Activated CD8-positive, alpha-beta memory T cell treated with anti-CD3 and anti-CD28 coated beads for 4 hours (primary cell): ENCODE measurements at regions not wholly inside any gene's neighbourhood (a gene's known extent, or its start where the extent isn't known, plus 50 kb on each side); places are given as distances from the start of the nearest gene placed in this dataset.
"Not testable (repeated sequence)": the region's sequence is repeated elsewhere in the genome, so short reads cannot be mapped to it uniquely, and the experiment has no call there.

ENCODE experiments used
- DNase-seq, 2 donors: peaks; one replicate each; pipeline ENCODE4 v3.0.0-alpha.2; 2020; ENCODE audit warnings: low read depth in 2 of 2

DNA sequence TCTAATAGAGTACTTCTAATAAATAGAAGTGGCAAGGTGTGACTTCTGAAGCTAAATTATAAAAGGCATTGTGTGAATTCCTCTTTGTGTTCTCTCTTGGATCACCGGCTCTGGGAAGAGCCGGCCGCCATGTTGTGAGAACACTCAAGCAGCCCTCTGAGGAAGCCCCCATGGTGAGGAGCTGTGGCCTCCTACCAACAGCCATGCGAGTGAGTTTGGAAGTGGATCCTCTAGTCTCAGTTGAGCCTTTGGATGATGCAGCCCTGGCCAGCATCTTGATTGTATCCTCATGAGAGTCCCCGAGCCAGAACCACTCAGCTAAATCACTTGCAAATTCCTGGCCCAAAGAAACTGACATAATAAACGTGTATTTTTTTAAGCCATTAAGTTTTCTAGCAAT, 94.5 kb upstream of the CARD11 start:
- DNase-seq = no peak

DNA sequence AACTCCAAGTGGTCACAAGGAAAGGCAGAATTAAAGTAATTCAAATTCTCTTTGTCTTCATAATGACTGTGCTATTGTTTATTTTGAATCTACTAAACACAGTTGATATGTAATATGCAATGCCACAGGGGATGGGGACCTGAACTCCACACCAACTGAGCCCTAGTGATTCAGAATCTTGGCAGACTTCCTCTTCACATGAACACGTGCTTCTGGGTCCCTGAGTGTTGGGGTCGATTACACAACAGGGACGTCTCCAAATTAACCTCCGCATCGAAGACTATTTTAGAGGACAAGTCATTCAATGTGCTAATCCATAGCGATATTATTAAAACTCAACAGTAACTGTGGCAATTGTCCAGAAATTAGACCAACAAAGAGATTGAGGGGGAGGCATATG, 95.3 kb upstream of the CARD11 start:
- DNase-seq = no peak

DNA sequence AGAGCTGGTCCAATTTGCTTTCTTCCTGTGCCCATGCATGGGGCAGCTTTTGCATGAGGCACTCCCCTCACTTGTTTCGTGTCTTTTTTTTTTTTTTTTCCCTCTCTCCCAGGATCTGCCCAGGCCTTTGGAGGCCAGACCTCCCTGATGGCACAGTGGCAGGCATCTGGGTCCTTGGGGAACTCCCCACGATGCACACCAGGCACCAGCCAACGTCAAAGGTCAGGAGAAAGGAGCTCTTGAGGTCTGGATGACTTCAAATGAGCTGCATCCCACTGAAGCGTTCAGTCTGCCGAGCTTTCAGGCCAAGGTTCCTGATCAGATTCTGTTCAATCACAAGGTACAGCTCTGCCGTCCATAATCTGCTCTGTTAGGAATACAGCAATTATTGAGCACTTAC, 97.2 kb upstream of the CARD11 start:
- no peak for DNase-seq

DNA sequence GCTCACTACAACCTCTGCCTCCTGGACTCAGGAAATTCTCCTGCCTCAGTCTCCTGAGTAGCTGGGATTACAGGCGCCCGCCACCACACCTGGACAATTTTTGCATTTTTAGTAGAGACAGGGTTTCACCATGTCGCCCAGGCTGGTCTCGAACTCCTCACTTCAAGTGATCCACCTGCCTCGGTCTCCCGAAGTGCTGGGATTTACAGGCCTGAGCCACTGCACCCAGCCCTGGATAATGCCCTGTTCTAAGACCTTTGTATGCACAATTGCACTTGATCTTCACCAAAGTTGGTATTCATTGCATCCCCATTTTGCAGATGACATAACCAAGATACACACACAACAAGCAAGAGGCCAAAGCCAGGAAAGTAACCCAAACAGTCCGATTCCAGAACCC, 97.7 kb upstream of the CARD11 start:
- DNase-seq = no peak

DNA sequence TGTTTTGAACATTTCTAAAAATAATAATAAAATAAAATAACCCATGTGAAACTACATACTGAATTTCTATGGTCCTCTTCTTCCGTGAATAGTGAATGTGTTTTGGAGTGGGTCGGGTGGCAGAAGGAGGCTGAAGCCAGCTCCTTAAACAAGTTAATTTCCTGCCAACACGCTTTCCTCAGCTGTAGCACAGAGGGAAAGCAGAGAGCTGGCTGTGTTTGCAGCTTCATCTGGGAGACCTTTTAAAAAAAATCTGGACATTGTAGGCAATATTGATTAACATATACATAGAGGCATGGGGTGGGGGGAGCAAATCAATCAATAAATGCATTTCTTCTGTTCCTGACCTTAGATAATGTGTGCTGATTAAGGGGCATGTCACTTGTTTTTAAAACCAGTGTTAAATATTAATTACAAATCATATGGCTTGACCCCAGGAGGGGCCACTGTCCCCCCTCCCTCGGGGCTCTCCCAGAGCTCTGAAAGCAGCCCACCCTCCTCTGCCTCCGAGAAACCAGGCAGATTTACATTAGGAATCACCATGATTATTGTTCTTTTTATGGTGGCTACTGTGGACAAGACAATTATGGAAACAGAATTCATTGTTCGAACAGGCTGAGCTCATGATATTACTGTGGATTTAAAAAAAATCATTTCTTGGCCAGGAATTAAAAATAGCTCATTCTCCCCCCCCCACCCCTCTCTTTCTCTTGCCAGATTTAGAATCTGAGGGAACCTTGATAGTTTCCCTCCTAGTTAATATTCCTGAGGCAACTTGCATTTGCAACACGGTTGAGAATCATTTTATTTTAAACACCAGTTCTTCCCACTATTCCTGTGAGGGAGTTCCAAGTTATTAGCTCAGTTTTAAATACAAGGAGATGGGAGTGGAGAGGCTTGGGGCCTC, 100.5 kb upstream of the CARD11 start:
- DNase-seq = no peak

DNA sequence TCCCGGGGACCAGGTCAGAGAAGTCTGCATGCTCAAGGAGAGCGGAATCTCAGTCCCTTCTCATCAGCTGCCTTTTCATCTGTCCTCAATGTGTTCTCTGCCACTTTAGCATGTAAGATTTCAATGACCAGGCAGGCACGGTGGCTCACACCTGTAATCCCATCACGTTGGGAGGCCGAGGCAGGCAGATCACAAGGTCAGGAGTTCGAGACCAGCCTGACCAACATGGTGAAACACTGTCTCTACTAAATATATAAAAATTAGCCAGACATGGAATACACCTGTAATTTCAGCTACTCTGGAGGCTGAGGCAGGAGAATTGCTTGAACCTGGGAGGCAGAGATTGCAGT, 101.1 kb upstream of the CARD11 start:
- not testable (repeated sequence) for DNase-seq

DNA sequence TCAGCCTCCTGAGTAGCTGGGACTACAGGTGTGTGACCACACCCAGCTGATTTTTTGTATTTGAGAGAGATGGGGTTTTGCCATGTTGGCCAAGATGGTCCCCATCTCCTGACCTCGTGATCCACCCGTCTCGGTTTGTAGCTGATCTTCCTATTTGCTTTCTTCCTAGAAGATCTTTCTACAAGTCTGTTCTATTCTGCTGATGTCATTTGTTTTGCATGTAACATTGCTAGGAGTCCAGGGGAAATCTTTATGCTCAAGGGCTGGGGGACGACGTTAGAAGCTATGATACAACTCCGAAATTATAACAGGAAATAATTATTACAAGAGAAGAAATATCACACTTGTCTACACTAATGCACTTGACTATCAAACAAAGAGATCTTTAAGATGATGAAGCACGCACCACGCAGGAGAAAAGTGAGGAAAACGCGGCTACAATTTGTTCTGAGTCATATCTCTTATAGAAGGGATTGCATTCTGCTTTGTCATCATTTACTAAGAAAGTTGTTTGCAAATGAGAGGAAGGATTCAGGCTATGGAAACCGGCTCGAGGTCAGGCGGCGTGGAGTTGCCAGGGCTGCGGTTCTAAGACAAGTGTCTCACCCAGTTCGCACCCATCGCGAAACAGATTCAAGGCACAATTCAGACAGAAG, 103.0 kb upstream of the CARD11 start:
- no peak for DNase-seq

DNA sequence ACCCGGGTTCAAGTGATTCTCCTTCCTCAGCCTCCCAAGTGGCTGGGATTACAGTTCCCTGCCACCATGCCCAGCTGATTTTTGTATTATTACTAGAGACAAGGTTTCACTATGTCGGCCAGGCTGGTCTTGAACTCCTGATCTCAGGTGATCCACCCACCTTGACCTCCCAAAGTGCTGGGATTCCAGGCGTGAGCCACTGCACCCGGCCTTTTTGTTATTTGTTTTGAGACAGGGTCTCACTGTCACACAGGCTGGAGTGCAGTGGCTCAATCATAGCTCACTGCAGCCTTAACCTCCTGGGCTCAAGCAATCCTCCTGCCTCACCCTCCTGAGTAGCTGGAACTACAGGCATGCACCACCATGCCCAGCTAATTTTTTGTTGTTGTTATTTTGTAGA, 104.8 kb upstream of the CARD11 start:
- not testable (repeated sequence) for DNase-seq

DNA sequence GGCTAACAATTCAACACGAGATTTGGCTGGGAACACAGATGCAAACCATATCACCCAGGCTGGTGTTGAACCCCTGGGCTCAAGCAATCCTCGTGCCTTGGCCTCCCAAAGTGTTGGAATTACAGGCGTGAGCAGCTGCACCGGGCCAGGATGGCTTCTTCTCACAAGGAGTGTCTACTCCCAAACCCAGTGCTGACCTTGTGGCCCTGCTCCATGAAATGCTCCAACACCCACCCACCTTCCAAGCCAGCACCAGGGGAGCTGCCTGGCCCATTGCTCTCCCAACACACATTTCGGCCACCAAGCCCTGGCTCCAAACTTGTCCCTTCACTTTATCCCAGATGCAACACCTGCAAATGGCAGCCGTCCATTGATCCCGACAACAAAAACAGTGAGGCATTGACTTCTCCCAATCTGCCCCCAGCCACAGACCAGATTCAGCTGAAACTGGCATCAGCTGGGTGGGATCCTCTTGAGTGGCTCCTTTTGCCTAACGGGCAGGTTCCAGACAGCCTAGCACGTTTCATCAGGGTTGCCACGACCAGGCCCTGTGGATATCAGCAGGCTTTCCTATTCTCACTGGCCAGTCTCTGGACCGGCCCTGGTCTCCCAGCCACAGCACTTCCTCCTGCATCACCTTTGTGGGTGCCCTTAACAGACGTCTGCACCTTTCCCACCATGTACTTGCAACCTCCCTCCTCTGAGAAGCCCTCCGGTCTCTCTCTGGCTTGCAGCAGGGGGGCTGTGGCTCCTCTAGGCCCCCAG, 105.7 kb upstream of the CARD11 start:
- DNase-seq = no peak

DNA sequence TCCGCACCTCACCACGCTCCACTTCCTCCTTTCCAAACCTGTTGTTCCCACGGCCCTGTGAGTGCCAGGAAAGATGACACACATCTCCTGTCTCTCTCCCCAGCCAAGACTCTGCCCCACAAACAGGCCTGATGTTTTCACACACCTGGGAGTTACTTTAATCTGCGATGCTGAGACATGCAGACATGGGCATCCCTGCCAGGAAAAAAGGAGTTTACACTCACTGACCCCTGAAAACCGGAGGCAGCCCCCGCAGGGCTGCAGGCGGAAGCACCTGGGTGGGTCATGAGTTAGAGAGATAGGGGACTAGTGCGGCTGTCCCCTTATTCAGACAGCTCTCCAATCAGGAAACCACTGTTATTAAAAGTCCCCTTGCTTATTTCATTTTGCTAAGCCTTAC, 106.4 kb upstream of the CARD11 start:
- no peak for DNase-seq

DNA sequence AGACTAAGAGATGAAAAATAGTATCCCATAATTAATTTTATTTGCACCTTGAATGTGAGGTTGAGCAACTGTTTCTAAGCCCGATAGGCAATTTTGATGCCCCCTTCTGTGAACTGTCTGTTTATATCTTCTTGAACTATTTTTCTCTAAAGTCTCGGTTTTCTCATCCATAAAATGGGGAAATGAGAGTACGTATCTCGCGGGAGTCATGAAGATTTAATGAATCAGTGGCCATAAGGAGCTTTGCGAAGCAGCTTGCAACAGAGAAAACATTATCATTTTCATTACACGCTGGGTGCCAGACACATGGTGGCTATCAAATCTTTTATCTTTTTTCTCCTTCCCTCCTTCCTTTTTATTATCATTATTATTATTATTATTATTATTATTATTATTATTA, 108.1 kb upstream of the CARD11 start:
- DNase-seq = no peak

DNA sequence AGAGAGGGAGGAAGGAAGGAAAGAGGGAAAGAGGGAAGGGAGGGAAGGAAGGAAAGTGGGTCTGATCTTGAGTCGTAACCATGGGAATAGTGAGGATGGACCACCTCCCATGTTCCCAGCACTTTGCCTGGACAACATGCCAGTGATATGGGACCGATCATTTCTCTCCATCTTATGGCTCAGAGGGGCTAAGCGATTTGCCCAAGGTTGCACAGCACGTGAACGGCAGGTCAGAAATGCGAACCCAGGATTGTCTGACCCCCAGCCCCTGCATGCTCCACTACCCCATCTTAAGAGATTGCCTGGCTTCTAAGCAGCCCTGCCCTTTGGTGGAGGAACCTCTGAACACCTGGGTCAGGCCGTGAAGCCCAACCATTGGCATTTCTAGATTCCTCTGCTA, 109.0 kb upstream of the CARD11 start:
- DNase-seq = no peak

DNA sequence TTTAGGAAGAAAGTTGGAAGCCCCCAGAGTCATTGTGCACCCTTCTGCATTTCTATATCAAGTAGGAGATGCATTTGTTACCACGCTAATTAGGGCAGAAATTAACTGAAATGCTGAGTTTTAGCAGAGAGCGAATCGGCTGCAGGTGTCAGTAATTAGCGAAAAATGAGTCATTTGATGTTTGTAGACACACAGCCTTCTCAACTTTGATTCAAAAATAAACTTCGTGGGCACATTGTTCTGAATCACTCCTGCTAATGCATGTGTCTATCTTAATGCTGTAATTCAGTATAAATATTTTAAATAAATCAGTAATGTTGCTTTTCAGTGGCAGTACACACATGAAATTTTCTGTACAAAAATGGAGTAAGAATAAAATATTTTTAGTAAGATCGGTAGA, 109.5 kb upstream of the CARD11 start:
- no peak for DNase-seq

DNA sequence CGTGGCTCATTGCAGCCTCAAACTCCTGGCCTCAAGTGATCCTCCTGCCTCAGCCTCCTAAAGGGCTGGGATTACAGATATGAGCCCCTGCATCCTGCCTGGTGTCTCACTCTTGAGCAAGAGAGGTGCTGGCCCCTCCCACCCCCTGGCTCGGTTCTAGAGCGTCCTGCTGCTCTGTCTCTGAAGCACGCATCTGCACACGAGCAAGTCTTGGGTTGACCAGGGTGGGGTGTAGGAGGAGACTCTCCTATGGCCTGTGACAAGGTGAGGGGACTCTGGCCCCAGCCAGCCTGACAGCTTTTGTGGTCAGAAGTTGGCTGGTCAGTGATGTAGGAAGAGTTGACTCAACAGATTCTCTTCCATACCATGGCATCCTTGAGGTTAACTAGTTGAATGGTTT, 110.7 kb upstream of the CARD11 start:
- DNase-seq = no peak

DNA sequence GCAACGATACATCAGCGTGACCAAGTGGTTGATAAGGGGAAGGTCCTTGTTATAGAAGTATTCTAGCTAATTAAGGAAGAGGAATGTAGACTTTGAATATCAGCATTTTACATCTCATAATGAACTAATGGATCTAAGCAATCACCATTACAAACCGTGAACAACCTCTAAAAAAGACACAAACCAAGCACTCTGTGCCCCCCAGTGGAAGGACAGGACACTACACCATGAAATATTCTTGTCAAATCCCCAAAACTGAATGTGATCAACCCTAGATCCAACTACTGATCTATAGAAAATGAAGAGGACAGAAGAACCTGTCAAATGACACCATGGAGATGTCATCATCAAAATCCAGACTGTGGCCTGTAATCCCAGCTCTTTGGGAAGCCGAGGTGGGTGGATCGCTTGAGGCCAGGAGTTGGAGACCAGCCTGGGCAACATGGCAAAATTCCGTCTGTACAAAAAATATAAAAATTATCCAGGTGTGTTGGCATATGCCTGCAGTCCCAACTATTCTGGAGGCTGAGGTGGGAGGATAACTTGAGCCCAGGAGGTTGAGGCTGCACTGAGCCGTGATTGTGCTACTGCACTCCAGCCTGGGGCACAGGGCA, 111.3 kb upstream of the CARD11 start:
- DNase-seq = peak; percentile 31 to 42

DNA sequence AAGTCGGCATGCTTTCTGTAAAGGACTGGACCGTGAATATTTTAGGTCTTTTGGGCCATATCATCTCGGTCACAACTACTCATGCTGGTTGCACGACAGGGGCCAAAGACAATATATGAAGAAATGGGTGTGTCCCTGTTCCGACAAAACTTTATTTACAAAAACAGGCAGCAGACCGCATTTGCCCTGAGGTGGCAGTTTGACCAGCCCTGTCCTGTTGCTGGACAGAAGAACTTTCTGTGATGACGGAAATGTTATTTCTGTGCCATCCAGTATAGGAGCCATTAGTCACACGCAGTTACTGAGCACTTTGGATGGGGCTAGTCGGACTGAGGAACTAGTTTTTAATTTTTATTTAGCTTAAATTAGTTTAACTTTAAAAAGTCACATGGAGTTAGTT, 112.8 kb upstream of the CARD11 start:
- DNase-seq = no peak

DNA sequence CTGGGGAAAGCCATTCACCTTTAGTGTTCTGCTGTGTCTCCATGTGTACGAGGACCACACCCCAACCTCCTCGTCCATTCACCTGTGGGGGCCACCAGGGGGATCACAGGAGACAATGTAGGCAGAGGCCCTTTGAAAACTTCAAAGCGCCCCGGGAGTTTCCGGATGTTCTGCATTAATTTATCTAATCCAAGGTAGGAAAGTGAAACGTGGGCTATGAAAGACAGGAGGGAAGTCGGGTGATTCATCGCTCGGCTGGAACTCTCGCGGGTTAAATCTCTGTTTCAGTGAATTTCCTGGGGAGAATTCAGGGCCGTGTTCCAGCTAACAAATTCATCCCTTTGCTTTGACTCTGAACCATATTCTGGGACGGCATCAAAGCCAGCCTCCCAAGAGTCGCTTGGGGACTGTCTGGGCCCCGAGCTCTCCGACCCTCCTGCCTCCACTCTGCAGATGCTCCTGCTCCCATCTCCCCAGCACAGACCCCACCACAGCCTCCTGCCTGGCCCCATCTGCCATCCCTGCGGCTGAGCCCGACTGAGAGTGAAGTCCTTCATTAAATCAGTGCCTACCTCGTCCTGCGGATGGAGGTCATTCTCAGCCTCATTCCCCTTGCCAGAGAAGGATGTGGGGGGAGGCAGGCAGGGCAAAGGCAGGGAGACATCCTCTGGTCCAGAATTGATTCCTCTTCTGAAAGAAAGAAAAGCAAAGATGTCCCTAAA, 114.1 kb upstream of the CARD11 start:
- DNase-seq = no peak

DNA sequence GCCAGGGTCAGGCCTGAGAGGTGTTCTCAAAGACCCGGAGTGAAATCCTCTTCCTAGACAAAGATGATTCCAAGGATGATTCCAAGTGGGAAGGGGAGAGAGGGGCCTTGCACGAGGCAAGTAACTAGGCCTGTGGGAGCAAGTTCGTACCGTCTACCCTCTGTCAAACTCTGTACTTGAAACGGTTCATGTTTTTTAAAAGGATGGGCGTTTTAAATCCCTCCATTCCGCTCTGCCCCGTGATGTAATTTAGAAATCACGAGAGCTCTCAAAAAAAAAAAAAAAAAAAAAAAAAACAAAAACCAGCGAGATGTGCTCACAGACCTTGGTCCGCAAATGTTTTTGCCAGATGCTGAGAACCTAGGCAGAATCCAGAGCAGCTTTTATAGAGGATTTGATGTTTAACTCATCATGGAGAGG, 114.7 kb upstream of the CARD11 start:
- no peak for DNase-seq

DNA sequence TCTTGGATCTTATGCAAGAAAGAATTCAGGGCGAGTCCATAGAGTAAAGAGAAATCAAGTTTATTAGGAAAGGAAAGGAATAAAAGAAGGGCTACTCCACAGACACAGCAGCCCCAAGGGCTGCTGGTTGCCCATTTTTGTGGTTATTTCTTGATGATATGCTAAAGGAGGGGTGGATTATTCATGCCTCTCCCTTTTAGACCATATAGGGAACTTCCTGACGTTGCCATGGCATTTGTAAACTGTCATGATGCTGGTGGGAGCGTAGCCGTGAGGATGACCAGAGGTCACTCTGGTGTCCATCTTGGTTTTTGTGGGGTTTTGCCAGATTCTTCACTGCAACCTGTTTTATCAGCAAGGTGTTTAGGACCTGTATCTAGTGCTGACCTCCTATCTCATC, 115.4 kb upstream of the CARD11 start:
- DNase-seq = no peak

DNA sequence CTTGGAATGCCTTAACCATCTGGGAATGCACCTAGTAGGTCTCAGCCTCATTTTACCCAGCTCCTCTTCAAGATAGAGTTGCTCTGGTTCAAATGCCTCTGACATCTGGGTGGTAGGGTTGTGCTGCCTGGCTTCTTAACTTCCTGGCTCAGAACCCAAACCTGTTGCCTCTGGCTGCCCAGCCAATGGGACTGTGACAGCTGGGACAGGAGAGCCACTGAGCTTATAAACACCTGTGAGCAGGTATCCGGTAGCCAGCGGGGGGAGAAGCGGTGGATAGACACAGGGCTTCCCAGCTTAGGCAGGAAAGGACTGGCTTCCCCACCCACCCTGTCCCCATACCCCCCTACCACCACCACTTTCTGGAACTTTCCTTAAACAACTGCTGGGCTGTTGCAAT, 115.8 kb upstream of the CARD11 start:
- no peak for DNase-seq

DNA sequence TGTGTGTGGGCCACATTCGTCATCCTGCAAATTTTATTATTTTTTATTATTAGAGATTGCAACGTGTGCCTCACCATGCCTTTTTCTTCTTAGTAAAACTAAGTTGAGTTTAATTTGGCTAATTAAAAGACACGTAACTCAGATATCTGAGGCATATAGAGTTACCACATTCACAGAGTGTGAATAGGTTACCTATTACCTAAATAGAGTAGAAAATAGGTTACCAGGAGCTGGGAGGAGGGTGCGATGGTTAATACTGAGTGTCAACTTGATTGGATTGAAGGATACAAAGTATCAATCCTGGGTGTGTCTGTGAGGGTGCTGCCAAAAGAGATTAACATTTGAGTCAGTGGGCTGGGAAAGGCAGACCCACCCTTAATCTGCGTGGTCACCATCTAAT, 116.3 kb upstream of the CARD11 start:
- not testable (repeated sequence) for DNase-seq

DNA sequence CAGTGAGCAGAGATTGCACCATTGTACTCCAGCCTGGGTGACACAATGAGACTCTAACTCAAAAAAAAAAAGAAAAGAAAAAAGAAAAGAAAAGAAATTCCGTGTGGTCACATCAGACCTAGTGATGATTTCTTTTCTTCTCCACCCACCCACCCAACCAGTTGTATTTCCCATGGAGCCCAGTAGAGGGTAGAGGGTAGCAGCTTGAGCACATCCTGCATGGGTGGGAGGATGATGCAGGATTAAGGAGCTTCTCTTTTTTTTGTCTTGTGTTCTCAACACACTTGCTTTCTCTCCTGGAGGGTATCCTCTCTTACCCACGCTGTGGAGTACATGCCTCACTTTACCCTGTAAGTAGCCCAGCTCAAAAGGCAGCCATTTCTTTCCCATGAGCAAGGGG, 118.6 kb upstream of the CARD11 start:
- no peak for DNase-seq
